BJ (cell line): ENCODE measurements at regions not wholly inside any gene's neighbourhood (a gene's known extent, or its start where the extent isn't known, plus 50 kb on each side); places are given as distances from the start of the nearest gene placed in this dataset. TPM values are rescaled to one million over a fixed set of nuclear protein-coding genes. Genes with fewer than 3 reads are reported as not detected.

Experiments used
- CTCF ChIA-PET: fragments of 350-600 bp; formaldehyde crosslinking; extraction: SDS; loops from one replicate; lab custom pipeline; 2021; ENCODE audit warnings: antibody characterized with exemption, inconsistent platforms; lab: Yijun Ruan, JAX
- POLR2A ChIA-PET: fragments of 300-600 bp; sonication (Branson Sonifier 250); formaldehyde crosslinking; extraction: SDS; loops from one replicate; lab custom pipeline; 2021; ENCODE audit warnings: antibody characterized with exemption; lab: Charles Lee
- DNase-seq: peaks from one replicate; pipeline ENCODE4 v3.0.0-alpha.2; 2011; ENCODE audit warnings: low read depth
- H3K27me3 ChIP-seq: 2 replicates; pipeline ENCODE4 v1.6.0; 2011; ENCODE audit warnings: low read length; ENCODE audit not compliant: control insufficient read depth, insufficient read depth
- H3K36me3 ChIP-seq: 2 replicates; pipeline ENCODE4 v1.5.1; 2011; ENCODE audit warnings: low read length; ENCODE audit not compliant: control insufficient read depth, insufficient read depth
- H3K4me3 ChIP-seq: 2 replicates; pipeline ENCODE4 v1.5.1; 2011; ENCODE audit warnings: low read depth, mild to moderate bottlenecking, control low read depth, low read length
- CTCF ChIP-seq: IDR thresholded peaks from 2 replicates; pipeline ENCODE4 v1.5.1; 2011; ENCODE audit warnings: low read depth, mild to moderate bottlenecking, control low read depth, inconsistent platforms, low read length, moderate library complexity; ENCODE audit not compliant: insufficient read depth
- small RNA-seq: library from RNA; depleted of rRNA; stranded (forward); fragments of <200 nt; gene quantifications from one replicate; pipeline ENCODE3, GENCODE V24; 2012; ENCODE audit warnings: low replicate concordance, low read depth; ENCODE audit not compliant: insufficient read length

- H3K36me3 ChIP-seq: no peaks in the 10 kb centered on the region
- POLR2A ChIA-PET: no interaction called here
- no peaks in the 10 kb centered on the region for H3K27me3 ChIP-seq
- no peak for TF ChIP-seq CTCF
- H3K4me3 ChIP-seq: no peak overlapping the region
- DNase-seq: no peak
- CTCF ChIA-PET: no interaction called here
Measured at GRCh38 chrX:95145848-95146490, 1472.0 kb downstream of the FAM133A start.

- Histone ChIP-seq H3K36me3 (no peaks in the 10 kb centered on the region), H3K27me3 (no peaks in the 10 kb centered on the region), H3K4me3 (no peak overlapping the region)
- POLR2A ChIA-PET: no interaction called here
- no peak for TF ChIP-seq CTCF
- CTCF ChIA-PET: no interaction called here
- DNase-seq: no peak
Measured at GRCh38 chrX:95152810-95153209, 1478.8 kb downstream of the FAM133A start.

- POLR2A ChIA-PET: no interaction called here
- no peaks in the 10 kb centered on the region for H3K36me3 ChIP-seq
- no peak for TF ChIP-seq CTCF
Measured at GRCh38 chrX:95156566-95156965, 1482.6 kb downstream of the FAM133A start.

More at GRCh38 chrX:95156566-95156965, 1482.6 kb downstream of the FAM133A start:
- Histone ChIP-seq H3K4me3 (no peak overlapping the region), H3K27me3 (no peaks in the 10 kb centered on the region)
- CTCF ChIA-PET: no interaction called here
- no peak for DNase-seq

Small RNAs in the stretch of these regions (small RNA-seq; reads per million reads assigned to genes)
- gene MIR548M: not detected
